Hematopoietic multipotent progenitor cell treated with erythropoietin and hydrocortisone succinate and interleukin-3 and kit ligand, for 17 days (in vitro differentiated cells): ENCODE measurements at regions not wholly inside any gene's neighbourhood (a gene's known extent, or its start where the extent isn't known, plus 50 kb on each side); places are given as distances from the start of the nearest gene placed in this dataset.
"Not testable (repeated sequence)": the region's sequence is repeated elsewhere in the genome, so short reads cannot be mapped to it uniquely, and the experiment has no call there.

Source experiments
- DNase-seq: peaks from one replicate; pipeline ENCODE4 v3.0.0-alpha.2; 2015; ENCODE audit warnings: low spot score

DNA sequence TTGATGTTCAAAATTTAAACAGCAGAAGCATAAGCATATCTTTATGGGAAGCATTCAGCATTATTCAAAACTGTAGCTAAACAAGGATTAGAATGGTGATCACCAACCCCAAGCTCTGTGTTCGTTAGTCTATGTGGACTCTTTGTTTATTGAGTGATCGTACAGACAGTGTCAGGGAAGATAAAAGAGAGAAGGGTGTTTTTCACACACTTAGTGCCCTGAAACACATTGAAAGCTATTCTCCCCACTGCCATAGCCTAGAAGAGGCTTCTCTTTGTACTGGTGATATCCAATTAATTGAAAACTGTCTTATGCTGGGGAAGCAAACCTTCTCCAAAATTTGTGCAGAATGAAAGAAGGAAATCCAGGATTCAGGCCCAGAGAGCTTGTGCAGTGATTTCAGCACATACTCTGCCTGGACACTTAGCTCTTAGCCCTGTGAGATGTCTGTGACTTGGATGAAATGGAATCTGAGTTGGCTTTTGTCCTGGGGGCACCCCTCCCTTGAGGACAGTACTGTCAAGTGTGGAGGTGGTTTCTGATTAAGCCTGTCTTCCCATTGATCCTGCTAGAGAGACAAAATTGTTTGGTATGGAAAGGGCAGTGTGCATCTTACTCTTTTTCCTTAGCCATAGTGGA, 125.7 kb upstream of the MTHFD1L start:
- DNase-seq = no peak

DNA sequence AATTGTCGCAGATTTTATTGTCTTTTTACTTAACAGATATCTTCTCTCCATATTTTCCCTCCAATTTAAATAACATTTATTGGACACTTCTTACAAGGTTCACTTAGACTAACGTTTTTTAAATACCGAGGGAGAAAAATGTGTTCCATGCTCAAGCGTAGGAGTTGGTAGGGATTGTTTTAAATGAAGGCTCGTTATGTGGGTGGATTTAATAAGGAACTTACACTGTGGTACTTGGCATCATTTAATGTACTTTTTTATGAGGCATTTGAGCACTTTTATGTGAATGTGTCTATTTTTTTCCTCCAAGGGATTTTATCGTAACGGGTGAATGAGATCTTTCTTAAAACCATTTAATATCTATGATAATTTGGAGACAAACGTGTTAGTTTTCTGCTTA, 125.0 kb upstream of the MTHFD1L start:
- no peak for DNase-seq

DNA sequence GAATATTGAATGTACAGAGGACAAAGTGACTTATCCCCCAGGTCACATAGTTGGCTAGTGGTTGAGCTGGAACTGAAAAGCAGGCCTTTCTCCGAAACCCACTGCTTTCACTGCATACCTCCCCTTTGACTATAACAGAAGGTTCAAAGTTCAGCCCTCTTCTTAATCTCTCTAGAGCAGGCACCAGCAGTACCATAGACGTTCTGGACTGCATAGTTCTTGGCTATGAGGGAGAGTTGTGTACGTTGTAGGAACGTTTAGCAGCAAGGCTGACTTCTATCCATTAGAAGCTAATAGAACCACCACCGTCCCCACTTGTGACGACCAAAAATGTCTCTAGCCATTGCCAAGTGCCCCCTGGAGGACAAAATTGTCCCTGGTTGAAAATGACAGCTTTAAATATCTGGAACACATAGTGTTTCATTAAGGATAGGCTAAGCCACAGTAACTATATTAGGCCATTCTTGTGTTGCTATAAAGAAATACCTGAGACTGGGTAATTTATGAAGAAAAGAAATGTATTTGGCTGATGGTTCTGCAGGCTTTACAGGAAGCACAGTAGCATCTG, 123.8 kb upstream of the MTHFD1L start:
- no peak for DNase-seq

DNA sequence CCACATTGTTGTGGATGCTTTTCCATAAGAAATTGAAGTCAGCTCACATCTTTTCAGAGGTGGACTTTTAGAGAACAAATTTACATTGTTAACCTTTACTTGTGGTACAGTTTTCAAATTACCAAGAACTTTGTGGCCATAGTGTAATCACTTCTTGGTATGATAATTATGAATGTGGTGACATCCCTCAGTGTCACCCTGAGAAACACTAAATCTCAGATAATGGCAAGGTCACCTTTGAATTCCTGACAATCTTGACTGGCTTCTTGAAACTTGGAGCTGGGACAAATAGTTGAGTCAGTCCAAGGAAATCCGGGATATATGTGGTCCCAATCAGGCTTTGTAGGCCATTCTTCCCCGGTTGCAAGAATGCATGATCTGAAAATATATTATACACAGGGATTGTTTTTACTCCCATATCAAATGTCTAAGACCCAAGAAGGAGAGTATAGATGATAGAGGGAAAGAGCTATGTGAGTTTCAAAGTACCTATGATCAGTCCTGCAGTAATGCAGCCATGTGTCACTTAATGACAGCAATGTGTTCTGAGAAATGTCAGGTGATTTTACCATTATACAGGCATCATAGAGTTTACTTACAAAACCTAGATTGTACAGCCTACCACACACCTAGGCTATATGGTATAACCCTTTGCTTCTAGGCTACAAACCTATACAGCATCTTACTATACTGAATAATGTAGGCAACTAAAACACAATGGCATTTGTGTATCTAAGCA, 120.8 kb upstream of the MTHFD1L start:
- DNase-seq = no peak

DNA sequence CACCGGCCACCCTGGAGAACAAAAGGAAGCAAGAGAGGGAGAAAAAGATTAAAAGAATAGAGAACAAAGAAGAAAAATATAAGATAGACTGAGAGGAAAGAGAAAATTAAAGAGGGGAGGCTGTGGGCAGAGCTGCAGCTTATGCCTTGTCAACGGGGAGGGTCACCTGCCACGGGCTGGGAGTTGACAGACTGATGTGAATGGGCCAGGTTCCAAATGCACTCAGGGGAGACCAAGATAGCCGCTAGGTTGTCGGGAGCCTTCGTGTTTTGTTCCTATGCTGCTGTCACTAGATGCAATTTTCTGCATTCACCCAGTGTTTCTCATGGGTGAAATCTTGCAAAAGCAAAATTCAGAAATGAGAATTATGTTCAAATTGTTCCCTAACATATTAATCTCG, 119.6 kb upstream of the MTHFD1L start:
- DNase-seq = no peak

DNA sequence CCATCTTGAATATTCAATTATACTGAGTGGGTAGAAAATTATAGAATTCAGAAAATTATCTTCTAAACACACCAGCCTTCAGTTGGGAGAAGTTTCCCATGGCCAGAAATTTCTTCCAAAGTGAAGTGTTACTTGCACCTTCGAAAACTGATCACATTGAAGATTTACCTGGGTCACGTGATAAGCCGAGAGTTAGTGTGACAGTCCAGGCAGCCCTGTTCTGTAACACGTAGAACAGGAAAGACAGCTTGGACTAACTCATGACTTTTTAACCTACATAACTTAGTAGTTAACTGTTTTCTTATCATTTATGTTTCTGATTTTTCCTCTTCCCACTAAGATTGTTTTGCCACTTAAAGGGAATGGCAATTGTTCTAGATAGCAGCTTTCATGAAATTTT, 118.3 kb upstream of the MTHFD1L start:
- no peak for DNase-seq

DNA sequence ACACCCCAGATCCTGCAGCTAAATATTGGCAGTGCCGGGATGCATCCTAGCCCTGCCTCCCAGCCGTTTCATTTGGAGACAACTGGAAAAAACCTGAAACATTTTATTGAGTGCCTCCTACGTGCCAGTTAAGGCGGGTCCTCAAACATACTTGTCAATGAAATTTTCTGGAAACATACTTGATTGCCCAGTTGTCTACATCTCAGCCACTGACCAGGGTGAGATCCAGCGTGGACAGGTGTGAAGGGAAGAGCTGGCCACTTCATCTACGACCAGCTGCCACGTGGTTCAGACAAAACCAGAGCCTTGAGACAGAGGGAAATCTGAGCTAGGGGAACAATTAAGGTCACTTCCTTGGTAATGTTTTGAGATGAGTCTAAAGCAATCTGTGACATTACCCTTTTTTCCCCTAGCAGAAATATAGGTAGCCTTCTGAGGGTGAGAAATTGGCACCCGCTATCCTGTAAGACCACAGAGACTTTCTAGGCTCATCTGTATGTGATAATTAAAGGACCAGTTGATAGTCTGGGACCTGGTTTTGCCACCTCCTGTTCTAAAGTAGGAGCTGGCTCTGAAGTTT, 116.3 kb upstream of the MTHFD1L start:
- DNase-seq = no peak

DNA sequence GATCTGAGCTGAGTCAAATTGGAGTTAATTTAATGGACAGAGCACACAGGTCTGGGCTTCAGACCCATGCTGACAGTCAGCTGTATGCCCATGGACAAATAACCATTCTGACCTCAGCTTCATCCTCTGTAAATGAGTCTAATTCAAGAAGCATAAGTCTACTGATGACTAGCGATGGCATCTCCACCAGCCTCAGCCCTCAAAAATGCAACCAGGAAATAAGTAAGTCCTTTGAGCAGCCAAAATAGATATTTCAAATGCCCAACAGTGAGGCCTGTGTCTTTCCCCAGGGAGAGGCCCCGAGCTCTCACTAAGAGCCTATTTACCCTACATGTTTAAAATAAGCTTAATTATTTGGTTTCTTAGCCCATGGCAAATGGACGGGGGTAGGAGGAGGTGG, 114.2 kb upstream of the MTHFD1L start:
- DNase-seq = no peak

DNA sequence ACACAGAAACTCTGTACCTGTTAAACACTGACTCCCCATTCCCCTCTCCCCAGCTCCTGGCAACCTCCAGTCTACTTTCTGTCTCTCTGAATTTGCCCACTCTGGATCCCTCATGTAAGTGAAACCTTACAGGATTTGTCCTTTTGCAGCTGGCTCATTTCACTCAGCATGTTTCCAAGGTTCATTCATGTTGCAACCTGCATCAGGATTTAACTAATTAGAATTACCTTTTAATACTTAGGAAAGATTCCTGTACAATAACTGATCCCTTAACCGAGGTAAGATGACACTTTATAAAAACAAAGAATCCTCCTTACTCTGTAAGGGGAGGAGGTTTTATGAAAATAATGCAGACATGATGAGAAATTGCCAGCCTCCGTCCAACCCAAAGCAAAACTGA, 113.1 kb upstream of the MTHFD1L start:
- no peak for DNase-seq

DNA sequence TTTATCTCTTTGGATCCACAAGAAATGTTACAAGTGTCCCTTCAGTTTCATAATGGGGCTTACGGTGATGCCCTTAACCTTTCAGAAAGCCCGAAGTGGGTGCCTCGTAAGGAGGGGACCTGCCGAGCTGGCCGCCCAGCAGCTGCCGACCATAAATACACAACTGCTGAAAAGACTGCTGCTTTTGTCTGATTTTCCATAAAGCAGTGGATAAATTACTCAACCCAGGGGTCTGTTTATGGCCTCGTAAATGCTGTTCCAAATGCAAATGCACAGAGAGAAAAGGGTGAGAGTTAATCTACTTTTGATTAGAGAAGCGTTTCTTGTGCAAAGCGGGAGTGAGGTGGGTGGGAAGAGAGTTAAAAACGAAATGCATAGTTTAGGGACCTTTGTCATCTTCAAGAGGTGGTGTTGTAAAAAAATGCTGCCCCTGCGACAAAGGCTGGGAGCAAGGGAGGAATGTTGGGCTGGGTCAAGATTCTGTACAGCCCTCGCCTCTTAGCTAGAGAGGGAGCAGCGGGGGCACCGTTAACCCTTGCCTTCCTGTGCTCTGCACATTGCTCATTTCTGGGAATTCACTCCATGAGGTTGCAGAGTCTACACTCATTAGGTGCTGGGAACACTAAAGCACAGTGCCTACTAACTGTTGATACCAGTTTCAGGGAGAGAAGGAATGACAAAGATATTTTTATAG, 112.0 kb upstream of the MTHFD1L start:
- DNase-seq = no peak

DNA sequence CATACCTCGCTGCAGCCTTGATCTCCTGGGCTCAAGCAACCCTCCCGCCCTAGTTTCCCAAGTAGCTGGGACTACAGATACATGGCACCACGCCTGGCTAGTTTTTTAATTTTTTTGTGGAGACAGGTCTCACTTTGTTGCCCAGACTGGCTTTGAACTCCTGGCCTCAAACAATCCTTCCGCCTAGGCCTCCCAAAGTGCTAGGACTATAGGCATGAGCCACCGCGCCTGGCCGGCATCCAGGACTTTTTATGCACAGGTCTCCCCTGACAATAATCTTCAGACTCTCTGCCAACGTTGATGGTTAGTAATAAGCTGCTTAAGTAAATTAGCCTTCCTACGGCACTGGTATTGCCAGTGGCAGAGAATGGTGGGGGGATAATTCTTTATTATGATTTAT, 110.5 kb upstream of the MTHFD1L start:
- DNase-seq = no peak

DNA sequence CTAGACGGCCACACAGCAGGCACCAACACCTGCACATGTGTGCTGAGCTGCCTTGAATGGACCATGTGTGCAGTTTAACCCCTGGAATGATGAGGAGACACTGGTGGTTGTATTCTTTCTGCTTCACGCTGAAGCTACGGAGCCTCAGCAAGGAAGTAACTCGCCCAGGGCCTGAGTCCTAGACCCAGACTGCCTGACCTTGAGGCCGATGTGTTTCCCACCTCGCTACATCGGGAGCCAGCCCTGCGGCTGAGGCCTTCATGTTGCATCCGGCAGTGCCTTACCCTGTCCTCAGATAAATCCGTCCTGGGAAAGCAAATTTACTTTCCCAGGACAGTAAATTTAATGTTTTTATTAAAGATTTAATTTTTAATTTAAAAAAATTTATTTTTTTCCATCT, 110.0 kb upstream of the MTHFD1L start:
- no peak for DNase-seq

DNA sequence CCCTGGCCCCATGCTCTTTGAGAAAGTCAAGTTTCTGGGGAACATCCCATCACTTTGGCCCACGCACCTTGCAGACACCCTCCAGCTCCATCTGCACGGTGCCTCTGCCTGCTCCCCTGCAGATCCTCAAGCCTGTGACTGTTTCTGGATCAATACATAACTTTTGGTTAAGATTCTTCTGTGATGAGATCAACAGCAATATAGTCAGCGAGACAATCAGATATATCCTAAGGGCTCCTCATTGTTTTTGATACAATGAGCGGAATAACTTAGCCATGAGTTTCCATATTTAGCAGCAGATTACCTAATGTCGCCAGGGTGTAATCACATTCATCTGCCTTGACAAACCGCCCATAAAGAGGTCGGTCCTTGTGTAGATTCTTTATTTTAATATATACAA, 109.3 kb upstream of the MTHFD1L start:
- DNase-seq = no peak

DNA sequence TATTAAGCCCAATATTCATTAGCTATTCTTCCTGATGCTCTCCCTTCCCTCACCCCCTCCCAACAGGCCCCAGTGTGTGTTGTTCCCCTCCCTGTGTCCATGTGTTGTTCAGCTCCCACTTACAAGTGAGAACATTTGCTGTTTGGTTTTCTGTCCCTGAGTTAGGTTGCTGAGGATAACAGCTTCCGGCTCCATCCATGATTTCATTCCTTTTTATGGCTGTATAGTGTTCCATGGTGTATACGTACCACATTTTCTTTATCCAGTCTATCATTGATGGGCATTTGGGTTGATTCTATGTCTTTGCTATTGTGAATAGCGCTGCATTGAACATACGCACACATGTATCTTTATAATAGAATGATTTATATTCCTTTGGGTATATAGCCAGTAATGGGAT, 107.7 kb upstream of the MTHFD1L start:
- DNase-seq = not testable (repeated sequence)

DNA sequence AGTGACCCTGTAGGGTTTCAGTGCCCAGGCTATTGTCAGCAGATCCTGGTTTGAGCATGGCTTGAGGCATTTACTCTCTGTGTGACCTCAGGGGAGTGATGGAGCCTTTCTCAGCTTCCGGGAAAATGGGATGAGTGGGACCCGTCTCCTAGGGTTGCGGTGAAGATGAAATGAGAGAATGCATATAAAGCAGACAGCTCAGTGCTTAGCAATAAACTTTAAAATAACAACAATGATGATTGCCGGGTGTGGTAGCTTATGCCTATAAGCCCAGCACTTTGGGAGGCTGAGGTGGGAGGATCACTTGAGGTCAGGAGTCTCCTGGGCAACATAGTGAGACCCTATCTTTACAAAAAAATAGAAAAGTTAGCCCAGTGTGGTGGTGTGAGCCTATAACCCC, 106.0 kb upstream of the MTHFD1L start:
- DNase-seq = no peak

DNA sequence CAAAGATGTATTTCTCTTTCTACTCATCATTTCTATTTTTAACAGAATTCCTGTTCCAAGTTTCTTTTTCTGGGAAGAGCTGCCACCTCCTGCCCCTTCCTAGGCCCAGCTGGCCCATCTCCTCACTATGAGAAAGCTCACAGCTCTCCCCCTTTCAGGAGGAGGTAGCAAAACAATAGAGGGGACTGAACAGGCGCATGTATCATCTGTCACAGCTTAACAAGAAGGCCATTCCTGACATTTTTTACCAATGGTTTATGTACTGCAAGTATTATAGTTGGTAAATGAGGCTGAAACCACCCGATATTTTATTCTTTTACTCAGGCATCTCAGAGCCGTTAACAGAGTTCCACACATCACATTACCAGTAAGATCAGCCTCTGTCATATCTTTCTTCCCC, 103.7 kb upstream of the MTHFD1L start:
- no peak for DNase-seq

DNA sequence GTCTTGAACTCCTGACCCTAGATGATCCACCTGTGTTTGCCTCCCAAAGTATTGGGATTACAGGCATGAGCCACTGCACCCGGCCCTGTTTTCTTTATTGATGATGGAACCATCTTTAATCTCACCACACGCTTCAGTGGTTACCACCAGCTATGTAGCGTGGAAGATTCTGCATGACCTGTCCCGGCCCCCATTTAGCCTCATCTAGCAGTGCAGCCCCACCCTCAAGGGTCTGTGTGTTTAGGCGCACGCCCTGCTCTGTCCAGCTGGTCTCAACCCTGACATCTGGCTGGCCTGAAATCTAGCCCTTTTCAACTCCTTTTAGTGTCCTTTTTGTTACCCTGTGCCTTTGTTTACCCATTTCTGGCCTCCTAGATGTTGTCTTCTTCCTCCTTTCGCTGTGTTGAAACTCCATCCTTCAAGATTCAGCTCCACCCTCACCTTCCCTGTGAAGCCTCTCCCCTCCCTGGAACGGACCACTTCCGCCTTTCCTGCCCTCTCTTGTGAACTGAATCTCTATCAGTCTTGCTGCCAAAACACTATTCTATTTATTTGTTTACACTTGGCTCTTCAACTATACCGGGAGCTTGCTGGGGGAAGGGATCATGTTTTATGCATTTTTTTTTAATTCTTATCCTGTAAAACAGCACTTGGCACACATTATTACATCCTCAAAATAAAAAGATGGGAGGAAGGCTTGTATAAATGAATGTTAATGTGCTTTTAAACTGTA, 101.0 kb upstream of the MTHFD1L start:
- no peak for DNase-seq

DNA sequence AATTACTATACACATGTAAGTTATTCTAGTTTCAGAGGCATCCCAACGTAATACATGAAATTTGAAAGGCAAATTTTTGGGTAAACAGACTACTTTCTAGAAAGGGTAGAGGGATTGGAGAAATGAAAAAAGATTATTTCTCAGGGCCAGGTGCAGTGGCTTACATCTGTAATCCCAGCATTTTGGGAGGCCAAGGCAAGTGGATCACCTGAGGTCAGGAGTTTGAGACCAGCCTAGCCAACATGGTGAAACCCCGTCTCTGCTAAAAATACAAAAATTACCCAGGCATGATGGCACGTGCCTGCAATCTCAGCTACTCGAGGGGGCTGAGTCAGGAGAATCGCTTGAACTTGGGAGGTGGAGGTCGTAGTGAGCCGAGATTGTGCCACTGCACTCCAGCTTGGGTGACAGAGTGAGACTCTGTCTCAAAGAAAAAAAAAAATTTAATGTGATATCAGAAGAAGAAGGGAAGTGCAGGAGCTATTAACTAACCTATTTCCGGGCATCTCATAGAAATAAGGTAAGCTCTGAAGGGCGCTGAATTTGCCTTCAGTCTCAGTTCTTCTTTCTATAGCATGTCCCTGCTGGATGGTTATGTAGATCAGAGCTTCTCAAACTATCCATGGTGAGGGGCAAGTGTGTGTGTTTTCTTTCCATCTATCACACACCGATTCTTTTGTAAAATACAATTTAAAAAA, 100.3 kb upstream of the MTHFD1L start:
- DNase-seq = no peak

DNA sequence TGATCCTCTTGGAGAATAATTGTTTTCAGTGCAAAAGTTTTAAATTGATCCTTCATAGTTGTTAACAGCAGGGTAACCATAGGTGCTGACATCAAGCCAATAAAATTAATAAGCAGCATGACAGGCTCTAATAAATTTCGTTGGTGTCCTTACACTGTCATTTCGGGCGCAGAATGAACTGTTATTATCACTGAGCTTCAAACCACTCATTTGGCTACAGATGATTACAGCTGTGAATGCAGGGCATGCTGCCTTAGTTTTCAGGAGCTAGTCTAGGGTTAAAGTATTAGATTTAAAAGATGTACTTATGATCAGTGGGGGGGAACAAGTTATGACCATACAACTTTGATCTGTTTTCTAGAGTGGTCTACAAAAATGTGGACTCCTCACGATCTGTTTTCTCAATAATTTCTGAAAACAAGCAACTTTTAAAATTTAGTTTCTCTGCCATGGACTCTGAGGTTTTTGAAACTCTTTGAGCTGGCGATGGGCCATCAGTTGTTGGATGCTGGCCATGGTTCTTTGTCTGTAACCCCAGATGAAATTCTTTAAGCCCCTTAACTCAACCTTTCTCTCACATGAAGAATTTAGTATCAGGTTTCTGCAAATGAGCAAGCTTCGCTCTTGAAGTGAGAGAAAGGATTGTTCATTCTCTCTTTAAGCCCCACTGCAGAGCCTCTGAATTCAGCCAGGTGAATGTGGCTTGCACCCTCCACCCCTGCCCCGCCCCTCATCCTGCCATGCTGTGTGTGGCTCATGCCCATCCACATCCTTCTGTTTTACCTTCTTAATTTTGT, 99.1 kb upstream of the MTHFD1L start:
- no peak for DNase-seq

DNA sequence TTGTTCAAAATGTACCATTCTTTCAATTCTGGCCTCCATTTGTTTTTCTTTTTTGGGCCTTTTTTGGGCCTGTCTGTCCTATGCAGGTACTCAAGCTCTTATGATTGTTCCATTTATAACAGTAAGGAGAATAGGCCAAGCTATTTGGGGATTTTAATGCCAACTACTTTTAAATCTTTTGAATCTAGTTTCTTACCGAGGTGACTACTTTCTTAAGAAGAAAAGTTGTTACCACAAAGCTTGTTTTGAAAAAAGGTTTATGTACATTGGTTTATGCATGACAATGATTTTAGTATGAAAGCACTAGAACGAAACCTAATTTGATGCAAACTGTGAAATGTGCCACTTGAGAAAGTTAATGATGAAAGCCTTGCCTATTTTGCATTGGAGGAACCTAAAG, 98.3 kb upstream of the MTHFD1L start:
- no peak for DNase-seq

DNA sequence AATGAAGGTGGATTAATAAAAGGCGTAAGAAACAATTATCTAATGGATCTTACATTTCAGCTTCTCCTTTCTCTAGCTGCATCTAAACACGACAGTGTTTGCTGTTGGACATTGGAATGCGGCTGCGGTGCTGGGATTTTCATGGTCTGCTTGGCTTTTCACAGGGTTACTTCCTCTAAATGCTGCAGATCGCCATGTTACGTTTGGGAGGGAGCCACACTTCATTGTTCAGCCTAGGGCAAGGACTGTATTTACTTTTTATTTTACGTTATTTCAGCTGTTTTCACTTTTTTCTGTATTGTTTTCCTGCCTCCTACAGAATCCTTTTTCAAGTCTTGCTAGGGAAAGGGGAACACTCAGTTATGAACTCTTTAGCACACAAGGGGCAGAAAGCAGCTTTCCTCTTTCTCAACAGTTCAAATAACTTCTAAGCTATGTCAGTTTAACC, 97.9 kb upstream of the MTHFD1L start:
- no peak for DNase-seq
